HUES48 (cell line): ENCODE measurements at regions not wholly inside any gene's neighbourhood (a gene's known extent, or its start where the extent isn't known, plus 50 kb on each side); places are given as distances from the start of the nearest gene placed in this dataset.

ENCODE experiments used
- H3K27ac ChIP-seq: one replicate; pipeline ENCODE4 v1.7.0; 2013; ENCODE audit warnings: low read depth, low read length, inconsistent platforms
- H3K27me3 ChIP-seq: 2 replicates; pipeline ENCODE4 v1.6.1; 2013; ENCODE audit warnings: mild to moderate bottlenecking, low read length; ENCODE audit not compliant: control insufficient read depth, insufficient read depth
- H3K36me3 ChIP-seq: 2 replicates; pipeline ENCODE4 v1.6.1; 2013; ENCODE audit warnings: low read length; ENCODE audit not compliant: control insufficient read depth, insufficient read depth
- H3K4me1 ChIP-seq: 2 replicates; pipeline ENCODE4 v1.6.1; 2013; ENCODE audit warnings: mild to moderate bottlenecking, low read length; ENCODE audit not compliant: control insufficient read depth, insufficient read depth
- H3K4me3 ChIP-seq: 2 replicates; pipeline ENCODE4 v1.5.1; 2013; ENCODE audit warnings: mild to moderate bottlenecking, low read depth, low read length
- H3K9ac ChIP-seq: 2 replicates; pipeline ENCODE4 v1.6.1; 2013; ENCODE audit warnings: mild to moderate bottlenecking, low read depth, low read length, moderate library complexity
- H3K9me3 ChIP-seq: 2 replicates; pipeline ENCODE4 v1.6.1; 2013; ENCODE audit warnings: low read length; ENCODE audit not compliant: control insufficient read depth, insufficient read depth

DNA sequence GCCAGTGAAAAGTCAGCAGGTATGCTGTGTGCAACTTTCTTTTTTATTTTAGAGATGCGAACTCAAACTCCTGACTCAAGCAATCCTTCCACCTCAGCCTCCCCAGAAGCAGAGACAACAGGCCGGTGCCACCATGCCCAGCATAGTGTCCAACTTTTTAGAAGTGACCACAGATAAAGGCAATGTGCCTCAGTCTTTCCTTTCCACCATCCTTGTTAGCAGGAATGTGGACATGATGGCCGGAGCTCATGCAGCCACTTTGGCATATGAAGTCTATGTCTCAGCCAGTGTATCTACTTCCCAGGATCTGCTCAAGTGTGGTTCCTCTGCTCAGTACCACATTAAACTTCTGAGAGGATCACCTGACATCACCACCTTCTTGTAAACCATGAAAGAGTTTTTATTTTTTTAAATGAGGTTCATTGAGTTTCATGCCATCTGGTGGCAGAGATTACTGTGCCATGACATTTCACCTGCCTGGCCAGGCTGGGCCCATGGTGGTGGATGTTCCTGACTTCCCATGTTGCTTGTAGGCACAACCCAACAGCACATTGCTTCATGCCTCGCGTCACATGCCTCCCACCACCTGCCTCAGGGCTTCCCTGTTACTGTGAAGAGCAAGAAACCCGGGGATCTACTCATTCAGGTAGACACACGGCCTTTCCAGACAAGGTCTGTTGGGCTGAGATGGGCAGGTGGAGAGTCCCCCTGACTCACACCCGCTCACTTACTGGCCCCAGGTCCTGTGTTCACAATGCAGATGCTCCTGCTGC is 216.5 kb downstream of the LY86 start:
- Histone ChIP-seq H3K36me3 (no peaks in the 10 kb centered on the region), H3K27ac (no peak overlapping the region), H3K4me3 (no peak overlapping the region), H3K4me1 (no peaks in the 10 kb centered on the region), H3K9ac (no peak overlapping the region), H3K9me3 (no peaks in the 10 kb centered on the region), H3K27me3 (no peaks in the 10 kb centered on the region; the same call in 1 of the 2 replicates)

- Histone ChIP-seq H3K9ac (no peak overlapping the region), H3K27me3 (no peaks in the 10 kb centered on the region; the same call in 1 of the 2 replicates), H3K36me3 (no peaks in the 10 kb centered on the region), H3K4me3 (no peak overlapping the region), H3K4me1 (peaks cover 14% of the 10 kb centered on the region), H3K27ac (no peak overlapping the region), H3K9me3 (no peaks in the 10 kb centered on the region)
Measured at GRCh38 chr6:6806844-6807518, 218.5 kb downstream of the LY86 start.

- Histone ChIP-seq H3K4me3 (no peak overlapping the region), H3K36me3 (no peaks in the 10 kb centered on the region), H3K9me3 (no peaks in the 10 kb centered on the region), H3K27me3 (no peaks in the 10 kb centered on the region; the same call in 1 of the 2 replicates), H3K4me1 (peaks cover 20% of the 10 kb centered on the region), H3K27ac (no peak overlapping the region), H3K9ac (no peak overlapping the region)
Measured at GRCh38 chr6:6808343-6808742, 219.8 kb downstream of the LY86 start.

- Histone ChIP-seq H3K27me3 (no peaks in the 10 kb centered on the region; the same call in 1 of the 2 replicates), H3K9ac (no peak overlapping the region), H3K4me1 (peaks cover 20% of the 10 kb centered on the region), H3K27ac (no peak overlapping the region), H3K9me3 (no peaks in the 10 kb centered on the region), H3K4me3 (no peak overlapping the region), H3K36me3 (no peaks in the 10 kb centered on the region)
Measured at GRCh38 chr6:6808915-6809314, 220.4 kb downstream of the LY86 start.

DNA sequence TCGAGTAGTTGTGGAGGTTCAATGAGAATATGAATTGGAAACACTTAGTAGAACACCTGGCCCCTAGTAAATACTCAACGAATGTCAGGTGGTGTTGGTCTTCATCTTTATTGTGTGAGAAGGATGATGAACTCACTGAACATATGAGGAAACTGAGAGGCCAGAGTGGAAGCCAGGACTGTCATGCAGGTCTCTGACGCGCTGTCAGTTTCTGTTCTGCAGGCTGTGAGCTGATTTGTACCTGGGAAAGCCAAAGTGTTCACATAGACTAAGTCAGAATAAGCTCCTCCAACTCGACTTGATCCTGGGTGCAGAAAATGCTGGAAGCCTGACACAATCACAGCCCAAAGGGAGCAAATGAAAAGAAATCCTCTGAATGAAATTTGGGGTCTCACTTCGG is 222.2 kb downstream of the LY86 start:
- no peaks in the 10 kb centered on the region; the same call in 1 of the 2 replicates for H3K27me3 ChIP-seq
- H3K4me3 ChIP-seq = no peak overlapping the region
- H3K36me3 ChIP-seq = no peaks in the 10 kb centered on the region
- H3K9ac ChIP-seq = no peak overlapping the region
- H3K4me1 ChIP-seq = peaks cover 20% of the 10 kb centered on the region
- H3K9me3 ChIP-seq = no peaks in the 10 kb centered on the region
- peak overlapping the region; percentile 83 for H3K27ac ChIP-seq

DNA sequence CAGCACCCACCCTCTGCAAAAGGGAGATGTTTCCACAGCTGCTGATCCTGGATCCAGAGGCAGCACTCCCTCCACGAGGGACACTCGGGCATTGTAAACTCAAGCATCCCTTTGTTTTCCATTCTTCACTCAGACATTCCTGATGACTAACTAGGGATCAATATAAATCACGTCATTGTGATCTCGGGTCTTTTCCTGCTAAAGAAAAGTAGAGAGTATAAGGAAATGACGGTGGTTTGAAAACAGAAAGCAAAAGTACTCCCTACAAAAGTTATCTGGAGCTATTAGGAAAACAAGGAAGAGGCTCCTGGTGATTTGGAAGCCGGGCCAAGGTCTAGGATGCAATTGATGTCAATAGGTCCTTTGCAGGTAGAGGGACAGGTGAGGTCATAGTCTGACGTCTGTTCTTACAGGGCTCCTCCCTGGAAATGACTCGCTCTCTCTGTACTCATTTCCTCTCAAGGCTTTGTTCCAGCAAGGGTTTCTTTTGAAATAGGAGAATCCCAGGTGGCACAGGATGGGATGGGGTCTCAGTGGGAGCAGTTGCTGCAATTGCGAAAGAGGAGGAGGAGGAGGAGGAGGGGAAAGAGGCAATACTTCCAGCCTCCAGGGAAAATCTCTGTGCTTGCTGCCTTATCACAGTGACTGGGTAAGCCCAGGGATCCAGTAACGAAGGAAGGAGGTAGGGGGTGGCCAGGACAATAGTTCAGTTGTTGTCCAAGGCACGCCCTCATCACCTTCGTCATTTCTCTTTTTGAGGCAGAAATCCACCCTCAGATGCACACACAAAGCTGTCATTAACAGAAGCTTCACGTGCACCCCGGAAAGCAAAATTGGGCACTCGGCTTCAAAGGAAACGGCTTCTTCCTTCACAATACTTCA is 222.8 kb downstream of the LY86 start:
- Histone ChIP-seq H3K4me3 (0 out of 2 replicates have a peak overlapping the region, but pooled peaks have one; percentile 3), H3K27ac (peak overlapping the region; percentile 83), H3K9ac (no peak overlapping the region), H3K9me3 (no peaks in the 10 kb centered on the region), H3K36me3 (no peaks in the 10 kb centered on the region), H3K27me3 (no peaks in the 10 kb centered on the region; the same call in 1 of the 2 replicates), H3K4me1 (peaks cover 20% of the 10 kb centered on the region)

DNA sequence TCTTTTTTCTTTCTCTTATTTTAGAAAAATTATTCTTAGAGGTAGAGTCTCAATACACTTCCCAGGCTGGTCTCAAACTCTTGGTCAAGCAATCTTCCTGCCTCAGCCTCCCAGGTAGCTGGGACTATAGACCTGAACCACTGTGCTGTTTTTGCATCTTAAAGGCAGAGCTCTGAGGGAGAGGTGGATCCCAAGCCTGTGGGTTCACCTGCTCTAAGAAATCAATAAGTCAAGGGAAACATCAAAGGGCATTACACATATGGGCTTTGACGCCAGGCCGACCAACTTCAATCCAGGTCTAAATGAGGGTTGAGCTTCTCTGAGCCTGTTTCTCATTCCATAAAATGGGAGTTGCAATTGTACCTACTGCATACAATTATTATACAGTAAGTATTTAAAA is 223.9 kb downstream of the LY86 start:
- H3K4me1 ChIP-seq = peaks cover 20% of the 10 kb centered on the region
- H3K9me3 ChIP-seq = no peaks in the 10 kb centered on the region
- H3K27ac ChIP-seq = no peak overlapping the region
- H3K4me3 ChIP-seq = no peak overlapping the region
- H3K9ac ChIP-seq = no peak overlapping the region
- no peaks in the 10 kb centered on the region for H3K27me3 ChIP-seq
- H3K36me3 ChIP-seq = no peaks in the 10 kb centered on the region

DNA sequence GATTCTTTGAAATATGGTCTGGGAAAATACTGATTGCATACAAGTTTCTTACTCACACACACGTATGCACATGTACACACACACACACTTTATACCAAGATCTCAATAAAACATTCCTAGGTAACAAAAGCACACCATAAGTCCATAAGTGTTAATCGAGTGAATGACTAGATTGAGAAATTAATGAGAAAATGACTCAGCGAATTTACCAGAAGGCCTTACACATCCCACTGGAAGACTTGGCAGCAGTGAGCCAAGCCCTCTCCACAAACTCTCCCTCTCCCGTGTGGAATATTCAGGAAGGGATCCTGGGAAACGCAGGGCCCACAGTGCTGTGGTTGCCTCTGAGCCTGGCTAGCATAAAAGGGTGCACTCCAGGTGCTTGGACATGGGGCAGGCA is 227.2 kb downstream of the LY86 start:
- H3K36me3 ChIP-seq = no peaks in the 10 kb centered on the region
- H3K4me1 ChIP-seq = peaks cover 32% of the 10 kb centered on the region
- H3K4me3 ChIP-seq = no peak overlapping the region
- H3K27ac ChIP-seq = no peak overlapping the region
- H3K9me3 ChIP-seq = no peaks in the 10 kb centered on the region
- no peaks in the 10 kb centered on the region for H3K27me3 ChIP-seq
- no peak overlapping the region for H3K9ac ChIP-seq

DNA sequence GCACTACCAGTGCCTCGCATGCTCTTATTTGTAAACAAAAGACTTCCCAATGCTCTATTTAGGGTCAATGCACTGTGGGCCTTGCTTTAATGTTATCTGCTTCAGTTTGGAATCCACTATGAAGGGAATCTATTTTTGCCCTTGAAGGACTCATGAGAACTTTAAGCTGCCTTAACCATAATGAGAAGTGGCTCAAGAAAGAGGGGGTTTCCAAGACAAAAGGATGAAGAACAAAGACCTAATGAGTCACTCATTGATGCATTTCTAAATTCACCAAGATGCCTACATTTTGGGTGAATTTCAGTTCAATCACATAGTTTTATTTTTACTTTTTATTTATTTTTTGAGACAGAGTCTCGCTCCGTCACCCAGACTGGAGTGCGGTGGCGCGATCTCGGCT is 228.2 kb downstream of the LY86 start:
- Histone ChIP-seq H3K27ac (peak overlapping the region; percentile 21), H3K27me3 (no peaks in the 10 kb centered on the region), H3K9me3 (no peaks in the 10 kb centered on the region), H3K36me3 (no peaks in the 10 kb centered on the region), H3K9ac (no peak overlapping the region), H3K4me3 (no peak overlapping the region), H3K4me1 (peaks cover 25% of the 10 kb centered on the region)

DNA sequence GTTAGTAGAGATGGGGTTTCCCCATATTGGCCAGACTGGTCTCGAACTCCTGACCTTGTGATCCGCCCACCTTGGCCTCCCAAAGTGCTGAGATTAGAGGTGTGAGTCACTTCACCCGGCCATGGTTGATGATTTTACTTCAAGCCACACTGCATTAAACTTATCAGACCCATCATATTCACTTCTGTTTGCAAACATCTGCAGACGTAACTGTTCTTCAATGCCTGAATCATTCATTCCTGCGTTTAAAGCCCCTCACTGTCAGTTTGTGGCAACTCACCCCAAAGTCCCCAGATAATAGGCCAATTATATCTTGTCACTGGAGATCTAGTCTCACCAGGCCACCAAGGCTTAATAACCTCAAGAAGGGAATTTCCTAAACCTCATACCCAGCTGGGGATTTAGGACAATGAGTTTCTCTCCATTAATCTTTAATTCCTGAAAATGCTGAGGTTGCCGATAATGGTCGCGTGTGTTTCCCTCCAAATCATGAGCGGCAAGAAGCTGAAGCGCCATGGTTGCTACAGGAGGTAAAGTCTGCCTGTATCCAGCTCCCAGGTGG is 229.6 kb downstream of the LY86 start:
- Histone ChIP-seq H3K9ac (no peak overlapping the region), H3K36me3 (no peaks in the 10 kb centered on the region), H3K4me3 (no peak overlapping the region), H3K27me3 (no peaks in the 10 kb centered on the region), H3K27ac (peak overlapping the region; percentile 4), H3K4me1 (peaks cover 15% of the 10 kb centered on the region; the same call in 1 of the 2 replicates), H3K9me3 (no peaks in the 10 kb centered on the region)
